RWPE1 (cell line): ENCODE measurements at regions not wholly inside any gene's neighbourhood (a gene's known extent, or its start where the extent isn't known, plus 50 kb on each side); places are given as distances from the start of the nearest gene placed in this dataset.

ENCODE experiments used
- CTCF ChIA-PET: fragments of 350-600 bp; sonication (Branson Sonifier 250); formaldehyde crosslinking; extraction: SDS; loops from one replicate; lab custom pipeline; 2021; lab: Yijun Ruan, JAX
- POLR2A ChIA-PET: fragments of 400-600 bp; formaldehyde crosslinking; extraction: SDS; loops from one replicate; lab custom pipeline; 2020; ENCODE audit warnings: antibody characterized with exemption; ENCODE audit not compliant: low non-redundant PET; lab: Yijun Ruan, JAX
- DNase-seq: peaks from one replicate; pipeline ENCODE4 v3.0.0; 2012; ENCODE audit warnings: low spot score
- H3K27ac ChIP-seq: fragments of 450-650 bp; 2 replicates; pipeline ENCODE4 v1.5.1; 2017
- CTCF ChIP-seq: fragments of 450-650 bp; conservative IDR thresholded peaks from 2 replicates; pipeline ENCODE4 v1.5.1; 2017; ENCODE audit warnings: low read depth, mild to moderate bottlenecking

GRCh38 chr11:11146830-11147229 is 206.2 kb downstream of the CSNK2A3 start:
- TF ChIP-seq CTCF = no peak
- no peak overlapping the region for H3K27ac ChIP-seq
- CTCF ChIA-PET = interaction anchor here (0.7 kb wide), 1 partner anchor 1226 kb away, joined by 3 read pairs; no protein-coding TSS in a partner anchor
- DNase-seq = no peak
- POLR2A ChIA-PET = no interaction called here

- CTCF ChIA-PET = interaction anchor here (1.3 kb wide), 1 partner anchor 12 kb away, joined by 4 read pairs; no protein-coding TSS in a partner anchor
- POLR2A ChIA-PET = no interaction called here
- no peak for TF ChIP-seq CTCF
- DNase-seq = no peak
- H3K27ac ChIP-seq = no peak overlapping the region
These were observed 209.2 kb downstream of the CSNK2A3 start for GRCh38 chr11:11143849-11144248.

- H3K27ac ChIP-seq = no peak overlapping the region
- ChIA-PET POLR2A (no interaction called here), CTCF (interaction anchor here (1.3 kb wide), 1 partner anchor 14 kb away, joined by 4 read pairs; no protein-coding TSS in a partner anchor)
- no peak for TF ChIP-seq CTCF
- no peak for DNase-seq
These were observed 210.6 kb downstream of the CSNK2A3 start for GRCh38 chr11:11142430-11142829.

- CTCF ChIA-PET = no interaction called here
- DNase-seq = no peak
- POLR2A ChIA-PET = no interaction called here
- H3K27ac ChIP-seq = no peak overlapping the region
- no peak for TF ChIP-seq CTCF
These were observed 212.0 kb downstream of the CSNK2A3 start for GRCh38 chr11:11141065-11141464.

GRCh38 chr11:11140510-11140909 is 212.5 kb downstream of the CSNK2A3 start:
- no peak for DNase-seq
- ChIA-PET CTCF (no interaction called here), POLR2A (no interaction called here)
- H3K27ac ChIP-seq = no peak overlapping the region
- no peak for TF ChIP-seq CTCF

- ChIA-PET CTCF (interaction anchor here (0.7 kb wide), 1 partner anchor 25 kb away, joined by 3 read pairs; no protein-coding TSS in a partner anchor), POLR2A (no interaction called here)
- DNase-seq = no peak
- no peak overlapping the region for H3K27ac ChIP-seq
- no peak for TF ChIP-seq CTCF
These were observed 215.7 kb downstream of the CSNK2A3 start for GRCh38 chr11:11137339-11137738.
